Astrocyte of the cerebellum (primary cell): ENCODE measurements at regions not wholly inside any gene's neighbourhood (a gene's known extent, or its start where the extent isn't known, plus 50 kb on each side); places are given as distances from the start of the nearest gene placed in this dataset.

Source experiments
- DNase-seq: peaks from one replicate; pipeline ENCODE4 v3.0.0-alpha.2; 2011; ENCODE audit warnings: low read depth
- H3K4me3 ChIP-seq: 2 replicates; pipeline ENCODE4 v1.5.1; 2011; ENCODE audit warnings: mild to moderate bottlenecking, low read depth, low read length, moderate library complexity
- in situ Hi-C: cut with HindIII; loops from 2 replicates; pipeline ENCODE4 v1.10.0; 2017; ENCODE audit warnings: low sequenced_read_pairs
- TF ChIP-seq, protein P1 (sequence below): IDR thresholded peaks from 2 replicates; pipeline ENCODE4 v1.5.1; 2012; ENCODE audit warnings: low read length, low read depth, moderate library complexity, mild to moderate bottlenecking; ENCODE audit errors: missing control alignments

DNA sequence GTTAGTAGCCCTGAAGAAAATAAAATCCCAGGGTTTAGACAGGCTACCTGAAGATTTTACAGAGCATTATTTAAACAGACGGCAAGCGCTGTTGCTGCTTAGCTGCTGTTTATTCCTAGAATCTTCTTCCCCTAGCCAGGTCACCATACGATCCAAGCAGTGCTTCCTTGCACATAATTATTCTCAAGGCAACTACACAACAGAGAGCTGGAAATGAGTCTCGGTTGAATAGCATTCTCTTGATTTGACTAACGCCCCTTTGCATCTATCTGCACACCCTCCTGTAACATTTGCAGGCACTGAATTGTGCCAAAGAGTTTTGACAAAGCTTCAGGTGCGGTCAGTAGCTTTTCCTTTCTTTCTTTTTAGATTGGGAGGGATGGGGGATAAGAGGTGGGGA, 564.4 kb downstream of the TBL1XR1 start:
- DNase-seq, result no peak
- in situ Hi-C loops, result loop anchor here (5.0 kb wide), 1 partner anchor 59 kb away; no protein-coding TSS in a partner anchor
- no peak overlapping the region for H3K4me3 ChIP-seq
- TF ChIP-seq, protein P1, sequence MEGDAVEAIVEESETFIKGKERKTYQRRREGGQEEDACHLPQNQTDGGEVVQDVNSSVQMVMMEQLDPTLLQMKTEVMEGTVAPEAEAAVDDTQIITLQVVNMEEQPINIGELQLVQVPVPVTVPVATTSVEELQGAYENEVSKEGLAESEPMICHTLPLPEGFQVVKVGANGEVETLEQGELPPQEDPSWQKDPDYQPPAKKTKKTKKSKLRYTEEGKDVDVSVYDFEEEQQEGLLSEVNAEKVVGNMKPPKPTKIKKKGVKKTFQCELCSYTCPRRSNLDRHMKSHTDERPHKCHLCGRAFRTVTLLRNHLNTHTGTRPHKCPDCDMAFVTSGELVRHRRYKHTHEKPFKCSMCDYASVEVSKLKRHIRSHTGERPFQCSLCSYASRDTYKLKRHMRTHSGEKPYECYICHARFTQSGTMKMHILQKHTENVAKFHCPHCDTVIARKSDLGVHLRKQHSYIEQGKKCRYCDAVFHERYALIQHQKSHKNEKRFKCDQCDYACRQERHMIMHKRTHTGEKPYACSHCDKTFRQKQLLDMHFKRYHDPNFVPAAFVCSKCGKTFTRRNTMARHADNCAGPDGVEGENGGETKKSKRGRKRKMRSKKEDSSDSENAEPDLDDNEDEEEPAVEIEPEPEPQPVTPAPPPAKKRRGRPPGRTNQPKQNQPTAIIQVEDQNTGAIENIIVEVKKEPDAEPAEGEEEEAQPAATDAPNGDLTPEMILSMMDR, result no peak

DNA sequence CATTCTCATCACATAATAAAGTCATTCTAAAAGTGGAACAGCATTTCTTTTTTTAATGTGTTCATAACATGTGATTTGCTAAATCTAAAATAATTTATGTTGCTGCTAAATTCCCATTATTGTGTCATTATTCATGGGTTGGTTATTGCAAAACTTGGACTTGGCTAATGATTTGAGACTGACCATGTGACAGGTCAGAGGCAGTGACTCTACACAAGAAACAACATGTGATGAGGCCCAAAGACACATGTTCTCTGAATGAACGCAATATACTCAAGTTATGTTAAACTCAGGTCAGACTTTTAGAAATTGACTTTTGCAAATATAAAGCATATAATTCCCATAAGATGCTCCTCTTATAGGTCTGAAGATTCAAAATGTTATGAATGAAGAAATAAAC, 566.1 kb downstream of the TBL1XR1 start:
- H3K4me3 ChIP-seq, result no peak overlapping the region
- DNase-seq, result no peak
- in situ Hi-C loops, result loop anchor here (5.0 kb wide), 1 partner anchor 61 kb away; no protein-coding TSS in a partner anchor
- TF ChIP-seq, protein P1, result no peak

- DNase-seq, result no peak
- no peak overlapping the region for H3K4me3 ChIP-seq
- TF ChIP-seq, protein P1, result no peak
- in situ Hi-C loops, result no loop called here
Observed at GRCh38 chr3:176628101-176628639, 569.1 kb downstream of the TBL1XR1 start.

GRCh38 chr3:176623468-176624150, 573.7 kb downstream of the TBL1XR1 start:
- in situ Hi-C loops, result no loop called here
- TF ChIP-seq, protein P1, result no peak
- no peak overlapping the region for H3K4me3 ChIP-seq
- DNase-seq, result no peak

DNA sequence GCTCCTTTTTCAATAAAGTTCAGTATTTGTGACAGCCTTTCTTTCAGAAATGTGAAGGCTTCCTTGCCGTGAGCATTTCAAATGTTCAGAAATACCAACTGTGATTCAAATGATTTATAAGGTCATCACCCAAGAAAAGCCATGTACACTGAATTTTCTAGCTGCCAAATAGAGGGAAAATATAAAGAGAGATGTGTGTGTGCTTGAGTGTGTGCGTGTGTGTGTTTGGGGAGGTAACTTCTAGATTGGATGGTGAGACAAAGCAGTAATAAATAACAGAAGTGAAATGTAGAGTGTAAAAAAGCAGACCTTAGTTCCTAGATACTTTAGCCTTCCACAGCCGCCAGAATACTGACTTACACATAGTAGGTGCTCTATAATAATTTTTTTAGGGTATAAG, 577.4 kb downstream of the TBL1XR1 start:
- TF ChIP-seq, protein P1, result no peak
- H3K4me3 ChIP-seq, result no peak overlapping the region
- no peak for DNase-seq
- in situ Hi-C loops, result no loop called here

DNA sequence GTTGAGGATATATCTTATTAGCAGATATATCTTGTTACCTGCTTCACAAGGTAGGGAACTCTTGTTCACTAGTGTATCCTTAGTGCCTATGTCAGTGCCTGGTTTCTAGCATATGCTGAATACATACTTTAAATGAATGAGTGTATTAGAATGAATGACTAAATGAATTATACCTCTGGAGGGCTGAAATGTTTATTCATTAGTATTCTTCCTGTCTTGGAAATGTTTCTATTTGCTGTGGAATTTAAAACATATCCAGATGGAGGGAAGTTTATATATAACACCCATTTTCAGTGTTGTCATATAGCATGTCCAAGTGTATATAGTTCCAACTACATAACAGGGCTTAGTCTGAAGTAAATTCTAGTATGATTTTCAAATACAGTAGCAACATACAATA, 581.5 kb downstream of the TBL1XR1 start:
- H3K4me3 ChIP-seq, result no peak overlapping the region
- TF ChIP-seq, protein P1, result no peak
- no peak for DNase-seq
- in situ Hi-C loops, result no loop called here
